SKM-1 (cell line): ENCODE measurements at regions not wholly inside any gene's neighbourhood (a gene's known extent, or its start where the extent isn't known, plus 50 kb on each side); places are given as distances from the start of the nearest gene placed in this dataset.

Experiments used
- DNase-seq: peaks from one replicate; lab custom pipeline; 2025; ENCODE audit not compliant: unreplicated experiment; lab: John Stamatoyannopoulos, UW

- DNase-seq = no peak
Observed at GRCh38 chrX:93598076-93598475, 75.3 kb downstream of the NAP1L3 start.

GRCh38 chrX:93594780-93595179 lies 78.6 kb downstream of the NAP1L3 start:
- DNase-seq = no peak

DNA sequence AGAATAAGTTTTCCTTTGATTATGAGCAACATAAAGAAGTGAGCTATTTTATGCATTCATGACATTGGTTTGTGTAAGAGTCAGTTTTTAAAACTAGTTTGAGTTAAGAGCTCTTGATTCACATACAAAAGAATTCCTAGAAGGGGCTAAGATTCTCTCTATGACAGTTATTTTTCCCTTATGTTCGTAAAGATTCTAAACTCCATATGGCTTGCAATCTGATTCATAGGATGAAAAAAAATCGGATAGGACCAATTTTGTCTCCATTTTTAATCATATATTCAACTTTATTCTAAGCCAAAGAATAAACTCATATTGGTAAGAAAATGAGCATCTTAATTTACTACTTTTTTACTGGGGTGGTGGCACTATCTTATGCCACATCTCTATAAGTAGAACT lies 79.4 kb downstream of the NAP1L3 start:
- no peak for DNase-seq

- DNase-seq = no peak
Observed at GRCh38 chrX:93591398-93591797, 82.0 kb downstream of the NAP1L3 start.

GRCh38 chrX:93585661-93586060 lies 87.7 kb downstream of the NAP1L3 start:
- no peak for DNase-seq

DNA sequence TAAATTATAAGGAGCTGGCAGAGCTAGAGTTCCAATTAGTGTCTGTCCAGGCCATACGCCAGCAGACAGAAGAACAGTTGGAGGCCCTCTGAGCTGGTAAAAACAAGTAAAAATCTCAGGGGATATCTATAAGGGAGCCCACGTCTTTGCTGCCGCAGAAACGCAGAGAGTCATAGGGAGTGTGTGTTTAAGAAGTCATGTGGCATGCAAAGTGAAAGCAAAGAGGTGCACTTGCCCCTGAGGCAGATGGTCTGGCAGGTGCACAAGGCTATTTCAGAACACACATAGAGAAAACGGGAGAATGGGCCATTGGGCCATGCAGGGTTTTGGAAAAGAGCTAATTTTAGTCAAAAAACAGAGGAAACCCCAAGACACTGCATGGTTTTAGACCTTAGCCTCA lies 92.7 kb downstream of the NAP1L3 start:
- DNase-seq = no peak

- peak; percentile 0 for DNase-seq
Observed at GRCh38 chrX:93538575-93538974, 134.8 kb downstream of the NAP1L3 start.

- no peak for DNase-seq
Observed at GRCh38 chrX:93528917-93529316, 144.5 kb downstream of the NAP1L3 start.
